HEK293T (cell line): ENCODE measurements at regions not wholly inside any gene's neighbourhood (a gene's known extent, or its start where the extent isn't known, plus 50 kb on each side); places are given as distances from the start of the nearest gene placed in this dataset.

ENCODE experiments used
- BHLHE40 ChIP-seq: fragments of 450-650 bp; IDR thresholded peaks from 2 replicates; pipeline ENCODE4 v1.6.1; 2016; ENCODE audit warnings: mild to moderate bottlenecking, moderate library complexity, borderline replicate concordance
- CTBP1 ChIP-seq: fragments of 450-650 bp; IDR thresholded peaks from 2 replicates; pipeline ENCODE4 v1.6.1; 2016; ENCODE audit warnings: borderline replicate concordance
- FOXA1 ChIP-seq: fragments of 450-650 bp; IDR thresholded peaks from 2 replicates; pipeline ENCODE4 v1.6.1; 2016; ENCODE audit warnings: mild to moderate bottlenecking
- FOXK2 ChIP-seq: fragments of 450-650 bp; IDR thresholded peaks from 2 replicates; pipeline ENCODE4 v1.6.1; 2016; ENCODE audit warnings: mild to moderate bottlenecking
- LEF1 ChIP-seq: fragments of 450-650 bp; IDR thresholded peaks from 2 replicates; pipeline ENCODE4 v1.6.1; 2017; ENCODE audit warnings: mild to moderate bottlenecking, borderline replicate concordance
- SUZ12 ChIP-seq: fragments of 450-650 bp; IDR thresholded peaks from 2 replicates; pipeline ENCODE4 v1.6.1; 2016; ENCODE audit warnings: mild to moderate bottlenecking
- TARDBP ChIP-seq: fragments of 450-650 bp; IDR thresholded peaks from 2 replicates; pipeline ENCODE4 v1.6.1; 2016

- no peak for TF ChIP-seq SUZ12
- no peak for TF ChIP-seq FOXA1
- no peak for TF ChIP-seq TARDBP
- TF ChIP-seq BHLHE40: no peak
- TF ChIP-seq CTBP1: no peak
- TF ChIP-seq LEF1: no peak
- TF ChIP-seq FOXK2: no peak
Observed at GRCh38 chr13:22210134-22210930, 539.5 kb downstream of the FGF9 start.
